ENCODE measurements at regions not wholly inside any gene's neighbourhood (a gene's known extent, or its start where the extent isn't known, plus 50 kb on each side); places are given as distances from the start of the nearest gene placed in this dataset.

- H3K27ac Mint-ChIP-seq, result no peak overlapping the region
Measured at GRCh38 chr5:109524555-109524954, 114.8 kb upstream of the PJA2 start.

GRCh38 chr5:109524026-109524425 is 114.3 kb upstream of the PJA2 start:
- Mint-ChIP-seq H3K27ac (no peak overlapping the region), H3K4me3 (no peak overlapping the region), H3K9me3 (no peaks in the 10 kb centered on the region), H3K4me1 (no peaks in the 10 kb centered on the region), H3K36me3 (no peaks in the 10 kb centered on the region)
- DNase-seq (ENCODE audit: low spot score in 2 of 2) (no peak), ATAC-seq (no peak)

More at GRCh38 chr5:109524555-109524954, 114.8 kb upstream of the PJA2 start:
- ATAC-seq (no peak), DNase-seq (ENCODE audit: low spot score in 2 of 2) (no peak)
- H3K9me3 Mint-ChIP-seq, result no peaks in the 10 kb centered on the region
- no peak overlapping the region for H3K4me3 Mint-ChIP-seq
- no peaks in the 10 kb centered on the region for H3K4me1 Mint-ChIP-seq
- H3K36me3 Mint-ChIP-seq, result no peaks in the 10 kb centered on the region

DNA sequence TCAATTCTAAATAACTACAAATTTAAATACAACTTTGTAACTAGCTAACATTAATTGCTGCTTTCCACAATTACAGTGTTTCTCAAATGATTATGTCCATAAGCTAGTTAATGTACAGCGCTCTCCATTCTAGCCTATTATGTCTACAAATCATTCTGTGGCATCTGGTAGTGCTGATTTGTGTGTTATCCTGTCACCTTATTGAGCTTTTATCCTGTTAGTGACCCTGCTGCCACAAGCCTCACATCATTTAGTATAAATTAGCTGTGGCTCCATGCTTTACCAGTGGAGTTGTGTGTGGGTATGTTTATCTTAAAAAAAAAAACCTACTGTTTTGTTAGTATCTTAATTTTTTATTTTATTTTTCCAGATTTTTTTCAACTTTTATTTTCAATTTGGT is 112.6 kb upstream of the PJA2 start:
- H3K4me1 Mint-ChIP-seq, result no peaks in the 10 kb centered on the region
- no peak for ATAC-seq
- no peak overlapping the region for H3K4me3 Mint-ChIP-seq

DNA sequence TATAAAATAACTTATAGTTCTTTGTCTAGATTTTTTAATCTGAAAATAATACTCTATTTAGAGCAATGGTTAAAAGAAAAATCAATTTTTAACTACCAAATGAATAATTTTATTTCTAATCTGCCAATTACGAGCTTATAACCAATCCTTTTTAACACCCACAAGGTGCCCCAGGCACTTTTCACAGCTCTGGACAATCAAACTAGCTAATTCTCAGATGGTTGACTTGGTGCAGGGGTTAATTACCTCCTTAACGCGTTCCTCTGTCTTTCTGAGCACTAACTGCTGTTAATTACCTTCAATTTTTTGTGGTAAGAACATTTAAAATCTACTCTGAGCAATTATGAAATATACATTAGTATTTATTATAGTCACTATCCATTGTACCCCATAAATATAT is 109.6 kb upstream of the PJA2 start:
- Mint-ChIP-seq H3K9me3 (no peaks in the 10 kb centered on the region), H3K36me3 (no peaks in the 10 kb centered on the region), H3K4me1 (no peaks in the 10 kb centered on the region), H3K27ac (no peak overlapping the region), H3K4me3 (no peak overlapping the region)
- DNase-seq (ENCODE audit: low spot score in 2 of 2) (no peak), ATAC-seq (no peak)

More for the DNA sequence above, 112.6 kb upstream of the PJA2 start:
- H3K36me3 Mint-ChIP-seq, result no peaks in the 10 kb centered on the region
- no peak overlapping the region for H3K27ac Mint-ChIP-seq
- no peak for DNase-seq (ENCODE audit: low spot score in 2 of 2)
- no peaks in the 10 kb centered on the region for H3K9me3 Mint-ChIP-seq

DNA sequence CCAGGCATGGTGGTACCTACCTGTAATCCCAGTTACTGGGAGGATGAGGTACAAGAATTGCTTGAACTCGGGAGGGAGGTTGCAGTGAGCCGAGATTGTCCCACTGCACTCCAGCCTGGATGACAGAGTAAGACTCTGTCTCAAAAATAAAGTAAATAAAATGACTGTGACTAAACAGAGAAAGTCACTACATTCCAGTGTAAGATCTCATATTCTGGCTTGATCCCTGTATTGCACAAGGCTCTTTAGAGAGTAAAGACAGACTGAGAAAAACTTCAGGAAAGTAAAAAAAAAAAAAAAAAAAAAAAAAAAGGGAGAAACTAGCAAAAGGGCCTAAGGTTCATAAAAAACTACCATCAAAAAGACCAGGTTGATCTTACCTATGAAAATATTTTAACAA is 106.6 kb upstream of the PJA2 start:
- no peak for DNase-seq (ENCODE audit: low spot score in 2 of 2)
- Mint-ChIP-seq H3K27ac (no peak overlapping the region), H3K36me3 (no peaks in the 10 kb centered on the region), H3K4me1 (no peaks in the 10 kb centered on the region), H3K4me3 (no peak overlapping the region), H3K9me3 (no peaks in the 10 kb centered on the region)
- no peak for ATAC-seq

DNA sequence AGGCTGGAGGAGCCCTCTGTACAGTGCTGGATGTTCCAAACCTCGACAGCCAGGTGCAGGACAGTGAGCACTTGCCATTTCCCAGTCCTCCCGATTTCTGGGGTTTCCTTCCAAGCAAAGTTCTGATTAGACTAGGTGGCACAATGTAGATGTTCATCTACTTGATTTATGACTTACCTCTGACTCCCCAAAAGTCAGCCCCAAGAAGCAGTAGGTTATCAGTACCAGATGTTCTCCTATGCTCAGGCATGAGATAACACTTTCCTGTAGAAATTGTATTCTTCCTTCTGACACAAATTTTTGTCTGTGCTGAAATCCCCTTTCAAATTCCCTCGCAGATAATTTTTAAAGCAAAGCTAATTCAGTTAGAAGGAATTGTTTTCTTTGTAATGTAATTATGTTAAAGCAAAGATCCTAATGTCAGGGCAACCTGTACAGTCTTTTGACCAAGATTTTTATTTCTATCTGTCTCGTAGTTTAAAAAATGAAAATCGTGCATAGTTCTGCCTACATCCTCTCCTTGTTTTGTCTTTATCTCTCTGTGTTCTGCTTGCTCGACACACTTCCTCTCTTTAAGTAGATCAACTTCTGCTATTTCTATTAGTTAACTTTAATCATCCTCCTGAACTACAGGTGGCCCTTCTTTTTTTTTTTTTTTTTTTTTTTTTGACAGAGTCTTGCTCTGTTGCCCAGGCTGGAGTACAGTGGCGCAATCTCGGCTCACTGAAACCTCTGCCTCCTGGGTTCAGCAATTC is 102.4 kb upstream of the PJA2 start:
- ATAC-seq (no peak), DNase-seq (ENCODE audit: low spot score in 2 of 2) (no peak)
- Mint-ChIP-seq H3K9me3 (no peaks in the 10 kb centered on the region), H3K27ac (no peak overlapping the region), H3K36me3 (no peaks in the 10 kb centered on the region), H3K4me3 (no peak overlapping the region), H3K4me1 (no peaks in the 10 kb centered on the region)

- H3K36me3 Mint-ChIP-seq, result no peaks in the 10 kb centered on the region
- no peaks in the 10 kb centered on the region for H3K9me3 Mint-ChIP-seq
- no peak for DNase-seq (ENCODE audit: low spot score in 2 of 2)
- H3K27ac Mint-ChIP-seq, result no peak overlapping the region
- ATAC-seq, result no peak
- H3K4me3 Mint-ChIP-seq, result no peak overlapping the region
- H3K4me1 Mint-ChIP-seq, result no peaks in the 10 kb centered on the region
Measured at GRCh38 chr5:109506556-109506955, 96.8 kb upstream of the PJA2 start.

DNA sequence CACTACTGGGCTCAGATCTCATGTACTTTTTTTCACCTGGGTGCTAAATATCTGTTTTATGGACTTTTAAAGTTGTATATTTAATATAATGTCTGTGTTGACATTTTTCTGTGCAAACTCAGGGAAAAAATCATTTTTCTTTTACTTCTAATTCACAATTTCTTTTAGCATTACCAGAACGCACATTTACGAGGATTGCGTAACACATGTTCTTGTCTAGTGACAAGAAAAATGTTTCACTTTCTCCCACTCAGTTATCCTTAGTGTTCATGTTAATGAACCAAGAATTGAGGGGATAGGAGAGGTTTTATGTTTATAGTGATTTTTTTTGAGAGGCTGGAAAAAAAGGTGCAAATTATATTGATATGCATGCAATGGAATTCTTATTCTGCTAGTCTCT is 86.3 kb upstream of the PJA2 start:
- H3K27ac Mint-ChIP-seq, result no peak overlapping the region
- DNase-seq (ENCODE audit: low spot score in 2 of 2) (no peak), ATAC-seq (no peak)
- H3K4me1 Mint-ChIP-seq, result no peaks in the 10 kb centered on the region
- H3K36me3 Mint-ChIP-seq, result no peaks in the 10 kb centered on the region
- no peaks in the 10 kb centered on the region for H3K9me3 Mint-ChIP-seq
- H3K4me3 Mint-ChIP-seq, result no peak overlapping the region

DNA sequence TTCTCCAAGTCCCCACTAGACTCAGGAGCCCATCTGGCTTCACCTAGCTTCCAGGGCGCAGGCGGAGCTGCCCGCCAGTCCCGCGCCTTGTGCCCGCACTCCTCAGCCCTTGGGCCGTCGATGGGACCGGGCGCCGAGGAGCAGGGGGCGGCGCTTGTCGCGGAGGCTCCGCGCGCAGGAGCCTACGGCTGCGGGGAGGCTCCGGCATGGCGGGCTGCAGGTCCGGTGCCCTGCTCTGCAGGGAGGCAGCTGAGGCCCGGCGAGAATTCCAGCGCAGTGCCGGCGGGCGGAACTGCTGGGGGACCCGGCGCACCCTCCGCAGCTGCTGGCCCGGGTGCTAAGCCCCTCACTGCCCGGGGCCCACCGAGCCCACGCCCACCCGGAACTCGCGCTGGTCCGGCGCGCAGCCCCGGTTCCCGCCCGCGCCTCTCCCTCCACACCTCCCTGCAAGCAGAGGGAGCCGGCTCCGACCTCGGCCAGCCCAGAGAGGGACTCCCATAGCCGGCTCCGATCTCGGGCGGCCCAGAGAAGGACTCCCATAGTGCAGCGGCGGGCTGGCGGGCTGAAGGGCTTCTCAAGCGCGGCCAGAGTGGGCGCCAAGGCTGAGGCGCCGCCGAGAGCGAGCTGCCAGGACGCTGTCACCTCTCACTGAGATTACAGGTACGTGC is 78.1 kb upstream of the PJA2 start:
- H3K27ac Mint-ChIP-seq, result no peak overlapping the region
- H3K4me3 Mint-ChIP-seq, result no peak overlapping the region
- no peak for ATAC-seq
- no peaks in the 10 kb centered on the region for H3K9me3 Mint-ChIP-seq
- no peaks in the 10 kb centered on the region for H3K4me1 Mint-ChIP-seq
- DNase-seq (ENCODE audit: low spot score in 2 of 2), result no peak
- H3K36me3 Mint-ChIP-seq, result no peaks in the 10 kb centered on the region

- Mint-ChIP-seq H3K9me3 (no peaks in the 10 kb centered on the region), H3K27ac (no peak overlapping the region), H3K4me3 (no peak overlapping the region), H3K36me3 (no peaks in the 10 kb centered on the region), H3K4me1 (no peaks in the 10 kb centered on the region)
- peak; percentile 21 for ATAC-seq
- DNase-seq (ENCODE audit: low spot score in 2 of 2), result no peak
Measured at GRCh38 chr5:109486200-109486804, 76.5 kb upstream of the PJA2 start.

- Mint-ChIP-seq H3K27ac (no peak overlapping the region), H3K4me3 (no peak overlapping the region), H3K36me3 (no peaks in the 10 kb centered on the region), H3K4me1 (no peaks in the 10 kb centered on the region), H3K9me3 (no peaks in the 10 kb centered on the region)
- no peak for ATAC-seq
- no peak for DNase-seq (ENCODE audit: low spot score in 2 of 2)
Measured at GRCh38 chr5:109485030-109485429, 75.3 kb upstream of the PJA2 start.

DNA sequence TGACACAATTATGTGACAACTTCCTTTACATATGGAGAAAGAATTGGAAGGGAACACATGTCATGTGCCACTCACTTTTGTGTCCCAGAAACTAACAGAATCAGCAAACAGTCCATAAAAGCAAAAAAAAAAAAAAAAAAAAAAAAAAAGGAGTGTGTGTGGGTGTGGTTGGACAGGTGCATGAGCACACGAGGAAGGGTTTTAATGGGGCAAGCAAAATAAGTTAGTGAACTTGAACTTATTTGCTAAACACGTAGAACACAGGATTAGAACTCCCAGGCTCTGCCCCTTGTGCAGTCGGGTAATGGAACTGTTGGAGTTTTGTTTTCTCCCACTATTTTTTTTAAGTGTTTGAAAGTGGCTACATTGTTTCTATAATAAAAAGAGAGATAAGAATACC is 74.8 kb upstream of the PJA2 start:
- no peak overlapping the region for H3K27ac Mint-ChIP-seq
- no peak for ATAC-seq
- H3K9me3 Mint-ChIP-seq, result no peaks in the 10 kb centered on the region
- DNase-seq (ENCODE audit: low spot score in 2 of 2), result no peak
- no peaks in the 10 kb centered on the region for H3K4me1 Mint-ChIP-seq
- H3K36me3 Mint-ChIP-seq, result no peaks in the 10 kb centered on the region
- H3K4me3 Mint-ChIP-seq, result no peak overlapping the region

DNA sequence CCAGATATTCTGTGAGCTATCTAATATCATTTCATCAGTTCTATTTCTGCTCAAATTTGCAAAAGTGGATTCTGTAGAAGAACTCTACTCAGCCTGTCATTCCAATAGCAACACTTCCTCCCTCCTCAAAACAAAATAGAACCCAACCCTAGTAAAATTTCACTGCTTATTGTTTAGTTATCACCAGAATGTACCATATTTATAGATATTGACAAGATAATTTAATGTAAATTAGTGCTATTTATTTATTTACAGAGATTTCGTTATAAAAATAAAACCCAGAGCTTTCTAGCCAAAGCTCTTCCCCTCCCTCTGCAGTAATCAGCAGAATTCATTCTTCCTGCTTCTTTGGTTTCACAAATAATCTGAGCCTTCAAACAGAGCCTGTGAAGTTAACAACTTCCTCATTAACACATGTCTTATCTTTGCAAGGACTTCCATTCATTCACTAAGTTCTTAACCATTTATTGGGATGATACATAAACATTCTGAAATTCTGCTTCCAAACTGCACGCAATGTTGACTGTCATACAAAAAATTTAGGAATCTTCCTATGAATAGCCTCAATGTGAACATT is 73.7 kb upstream of the PJA2 start:
- H3K4me1 Mint-ChIP-seq, result no peaks in the 10 kb centered on the region
- no peaks in the 10 kb centered on the region for H3K36me3 Mint-ChIP-seq
- no peak for DNase-seq (ENCODE audit: low spot score in 2 of 2)
- H3K27ac Mint-ChIP-seq, result no peak overlapping the region
- ATAC-seq, result no peak
- no peak overlapping the region for H3K4me3 Mint-ChIP-seq
- no peaks in the 10 kb centered on the region for H3K9me3 Mint-ChIP-seq

GRCh38 chr5:109482748-109483147 is 73.0 kb upstream of the PJA2 start:
- Mint-ChIP-seq H3K4me3 (no peak overlapping the region), H3K9me3 (no peaks in the 10 kb centered on the region), H3K36me3 (no peaks in the 10 kb centered on the region), H3K4me1 (no peaks in the 10 kb centered on the region), H3K27ac (no peak overlapping the region)
- DNase-seq (ENCODE audit: low spot score in 2 of 2) (no peak), ATAC-seq (no peak)

DNA sequence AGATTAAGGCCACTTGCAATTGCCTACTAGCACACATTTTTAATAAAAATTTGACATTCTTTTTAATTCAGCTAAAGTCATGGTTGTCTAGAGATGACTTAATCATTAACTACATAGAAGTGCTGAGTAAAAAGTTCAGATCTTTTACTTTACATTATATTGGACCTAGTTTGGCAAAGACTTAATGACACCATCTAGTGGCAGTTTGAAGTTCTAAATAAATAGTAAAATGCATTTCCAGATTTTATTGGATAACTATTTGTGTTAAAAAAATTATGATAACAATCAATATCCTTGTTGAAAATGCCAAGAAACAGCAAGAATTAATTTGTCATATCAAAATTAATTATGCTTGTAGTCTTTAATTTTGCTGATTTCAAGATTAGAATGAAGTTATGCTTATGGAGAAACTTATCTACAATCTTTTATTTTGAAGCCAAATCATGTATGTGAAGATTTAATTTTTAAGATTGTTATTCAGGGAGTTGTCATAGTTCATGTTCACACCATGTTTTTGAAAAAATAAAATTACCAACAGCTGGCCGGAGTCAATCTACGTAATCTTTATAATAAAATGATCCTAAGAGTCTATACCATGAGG is 69.6 kb upstream of the PJA2 start:
- H3K36me3 Mint-ChIP-seq, result no peaks in the 10 kb centered on the region
- no peak overlapping the region for H3K4me3 Mint-ChIP-seq
- no peaks in the 10 kb centered on the region for H3K4me1 Mint-ChIP-seq
- ATAC-seq (no peak), DNase-seq (ENCODE audit: low spot score in 2 of 2) (no peak)
- no peaks in the 10 kb centered on the region for H3K9me3 Mint-ChIP-seq
- H3K27ac Mint-ChIP-seq, result no peak overlapping the region
